GM21619 (cell line): ENCODE measurements at regions not wholly inside any gene's neighbourhood (a gene's known extent, or its start where the extent isn't known, plus 50 kb on each side); places are given as distances from the start of the nearest gene placed in this dataset.

ENCODE experiments used
- ATAC-seq: cut with Tn5 transposase; IDR thresholded peaks from one replicate; pipeline ENCODE4 v1.9.1; 2021; ENCODE audit not compliant: unreplicated experiment

DNA sequence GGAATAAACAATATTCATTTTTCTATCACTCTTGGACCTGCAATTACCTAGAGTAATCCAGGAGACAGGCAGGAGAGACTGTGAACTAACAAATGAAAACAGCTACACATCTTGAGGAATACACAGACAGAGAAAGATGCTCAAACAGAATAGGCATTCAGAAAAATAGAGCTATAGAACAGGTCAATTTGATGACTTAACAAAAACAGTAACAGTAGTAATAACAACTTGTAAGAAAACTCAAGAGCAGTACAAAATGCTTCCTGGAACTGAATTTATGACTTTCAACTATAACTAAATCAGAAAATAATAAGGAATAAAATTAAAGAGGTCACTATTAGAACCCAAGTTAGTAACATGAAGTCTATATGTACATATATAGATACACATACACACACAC is 579.3 kb downstream of the TLR4 start:
- no peak for ATAC-seq

DNA sequence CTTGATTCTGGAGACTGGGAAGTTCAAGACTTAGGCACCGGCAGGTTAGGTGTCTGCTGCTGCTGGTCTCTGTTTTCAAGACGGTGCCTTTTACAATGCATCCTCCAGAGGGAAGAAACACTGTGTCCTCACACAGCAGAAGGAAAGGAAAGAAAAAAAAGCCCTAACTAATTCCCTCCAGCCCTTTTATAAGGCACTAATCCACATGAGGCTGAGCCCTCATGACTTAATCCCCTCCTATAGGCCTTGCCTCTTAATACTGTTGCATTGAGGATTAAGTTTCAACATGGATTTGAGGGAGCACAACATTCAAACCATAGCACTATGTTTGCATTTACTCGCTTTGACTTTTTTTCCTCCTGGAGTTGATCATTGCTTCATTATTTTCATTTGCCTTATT is 585.9 kb downstream of the TLR4 start:
- no peak for ATAC-seq

DNA sequence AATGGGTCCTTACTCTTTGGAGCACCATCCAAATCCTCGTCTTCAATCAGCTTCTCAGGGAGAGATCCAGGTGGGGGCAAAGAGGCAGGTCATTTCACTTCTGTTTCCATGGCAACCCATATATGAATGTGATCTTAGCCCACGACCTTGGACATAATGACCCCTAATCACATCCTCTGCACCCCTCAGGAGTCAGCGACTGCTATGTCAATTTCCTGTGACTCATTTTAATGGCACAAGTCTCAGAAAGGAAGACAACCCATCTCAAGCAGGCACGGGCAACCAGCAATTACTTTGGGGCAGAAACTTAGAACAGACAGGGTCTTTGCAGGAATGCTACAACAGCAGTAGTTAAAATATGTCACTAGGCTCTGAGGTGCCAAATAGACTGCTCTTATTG is 591.2 kb downstream of the TLR4 start:
- ATAC-seq: no peak

DNA sequence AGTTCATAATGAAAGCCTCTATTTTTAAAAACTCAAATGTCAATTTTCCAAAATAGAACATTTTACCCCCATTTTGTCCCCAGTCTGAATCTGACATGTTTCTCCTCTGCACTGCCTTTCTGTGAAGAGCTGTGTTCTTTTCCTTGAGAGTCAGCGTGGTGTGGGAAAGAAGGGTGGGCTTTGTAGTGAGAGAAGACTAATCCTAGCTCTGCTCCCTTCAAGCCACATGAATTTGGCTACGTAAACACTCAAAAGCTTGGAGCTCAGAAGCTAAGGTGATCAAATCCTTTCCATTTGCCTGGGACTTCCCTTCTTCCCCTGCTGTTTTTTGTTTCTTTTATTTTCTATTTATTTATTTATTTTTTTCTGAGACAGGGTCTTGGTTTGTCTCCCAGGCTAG is 598.5 kb downstream of the TLR4 start:
- ATAC-seq: no peak

DNA sequence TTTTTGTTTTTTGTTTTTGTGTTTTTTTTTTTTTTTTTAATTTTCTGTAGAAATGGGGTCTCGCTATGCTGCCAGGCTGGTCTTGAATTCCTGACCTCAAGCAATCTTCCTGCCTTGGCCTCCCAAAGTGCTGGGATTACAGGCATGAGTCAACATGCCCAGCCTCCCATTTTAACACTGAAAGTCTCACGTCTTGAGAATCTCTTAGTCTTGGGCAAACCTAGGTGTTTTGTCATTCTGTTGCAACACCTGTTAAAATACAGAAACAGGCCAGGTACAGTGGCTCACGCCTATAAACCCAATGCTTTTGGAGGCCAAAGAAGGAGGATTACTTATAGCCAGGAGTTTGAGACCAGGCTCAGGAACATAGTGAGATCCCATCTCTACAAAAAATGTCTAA is 599.0 kb downstream of the TLR4 start:
- ATAC-seq: no peak

DNA sequence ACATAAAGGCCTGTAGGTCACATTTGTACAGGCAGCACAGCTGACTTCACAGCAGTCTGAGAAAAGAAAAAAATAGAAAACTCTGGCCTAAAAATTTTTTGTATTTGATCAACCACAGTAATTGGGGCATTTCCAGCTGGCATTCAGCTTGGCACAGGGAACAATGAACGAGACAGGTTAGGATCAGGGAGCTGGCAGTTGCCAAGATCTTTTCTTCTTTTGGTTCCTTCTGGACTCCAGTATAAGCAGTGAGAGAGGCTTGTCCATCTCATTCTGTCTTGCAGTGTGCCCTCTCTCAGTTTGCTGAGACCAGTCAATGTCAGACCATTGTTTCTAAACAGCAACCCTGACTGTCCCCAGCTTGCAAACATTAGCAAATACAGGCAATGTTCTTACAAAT is 601.1 kb downstream of the TLR4 start:
- ATAC-seq: no peak

DNA sequence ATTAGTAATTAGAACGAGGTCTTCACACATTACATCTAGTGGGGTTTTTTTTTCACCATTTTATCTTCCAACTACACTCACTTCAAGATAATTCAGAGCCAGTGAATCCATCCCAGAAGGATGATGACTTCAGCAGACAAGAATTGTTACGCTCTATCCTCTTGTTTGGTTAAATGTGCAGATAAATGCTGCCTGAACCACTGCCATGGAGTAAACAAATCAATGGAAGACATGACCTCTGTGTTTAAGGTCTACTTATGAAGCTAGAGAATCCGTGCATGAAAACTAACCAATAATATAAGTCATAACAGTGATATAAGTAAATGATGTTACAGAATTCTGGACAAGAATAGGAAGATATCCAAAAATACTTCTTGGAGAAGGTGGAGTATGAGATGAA is 602.6 kb downstream of the TLR4 start:
- ATAC-seq: no peak

DNA sequence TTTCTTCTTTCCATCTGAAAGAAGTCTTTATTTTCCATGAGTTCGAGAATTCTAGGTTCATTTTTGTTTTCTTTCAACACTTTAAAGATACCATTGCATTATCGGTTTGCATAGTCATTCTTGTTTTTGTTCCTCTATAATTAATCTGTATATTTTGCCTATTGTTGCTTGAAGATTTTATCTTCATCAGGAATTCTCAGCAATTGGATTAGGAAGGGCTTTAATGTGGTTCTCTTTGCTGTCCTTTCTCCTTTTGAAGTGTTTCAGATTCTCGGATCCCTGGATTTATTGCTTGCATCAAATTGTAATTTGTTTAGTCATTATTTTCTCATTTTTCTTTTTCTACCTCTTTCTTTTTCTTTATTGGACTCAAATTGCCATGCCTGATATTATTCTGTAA is 609.8 kb downstream of the TLR4 start:
- ATAC-seq: no peak

DNA sequence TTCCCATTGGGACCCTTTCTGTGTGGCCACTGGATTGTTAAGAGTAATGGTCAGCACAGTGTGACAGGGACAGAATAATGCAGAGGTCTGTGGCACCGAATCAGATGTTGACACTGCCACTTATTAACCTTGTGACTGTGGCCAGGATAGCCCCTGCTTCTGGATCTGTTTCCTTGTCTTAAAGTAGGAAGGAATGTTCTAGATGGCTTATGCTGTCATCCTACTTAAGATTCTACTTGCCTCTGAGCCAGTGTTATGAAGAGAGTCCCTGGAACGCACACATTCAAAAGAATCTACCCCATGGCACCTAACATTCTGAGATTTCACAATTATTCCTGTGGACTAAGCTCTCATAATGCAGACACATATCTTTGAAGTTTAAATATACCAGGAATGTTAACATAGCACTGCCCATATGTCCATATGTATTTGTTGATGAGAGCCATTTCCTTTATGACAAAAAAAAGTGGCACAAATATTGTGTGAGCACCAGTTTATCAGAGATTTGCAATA is 612.7 kb downstream of the TLR4 start:
- no peak for ATAC-seq

DNA sequence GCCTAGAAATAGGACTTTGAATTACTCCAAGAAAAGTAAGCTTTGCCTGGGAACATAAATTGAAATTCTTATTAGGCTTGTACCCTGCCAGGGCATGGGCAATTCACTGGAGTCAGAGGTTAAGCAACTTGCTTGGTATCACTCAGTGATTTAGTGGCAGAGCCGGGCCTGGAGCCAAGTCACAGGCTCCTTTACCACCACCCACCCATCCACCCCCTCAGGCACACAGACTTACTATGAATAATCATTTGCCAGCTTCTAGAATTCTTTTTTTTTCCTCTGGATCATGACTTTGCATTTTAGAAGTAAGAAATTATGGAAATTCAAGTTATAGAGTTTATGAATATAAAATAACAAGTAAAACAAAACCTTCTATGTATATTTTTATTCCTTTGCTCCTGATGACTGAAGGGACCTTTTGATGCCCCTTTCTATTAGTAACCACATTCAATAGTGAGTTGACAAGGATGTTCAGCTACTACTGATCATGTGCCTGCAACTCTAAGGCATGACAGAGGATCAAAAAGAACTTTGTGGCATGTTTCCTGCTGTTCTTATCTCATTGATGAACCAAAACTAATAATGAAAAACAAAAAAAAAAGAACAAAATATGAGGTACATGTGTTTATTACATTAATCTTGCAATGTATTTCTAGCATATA is 614.7 kb downstream of the TLR4 start:
- ATAC-seq: no peak

DNA sequence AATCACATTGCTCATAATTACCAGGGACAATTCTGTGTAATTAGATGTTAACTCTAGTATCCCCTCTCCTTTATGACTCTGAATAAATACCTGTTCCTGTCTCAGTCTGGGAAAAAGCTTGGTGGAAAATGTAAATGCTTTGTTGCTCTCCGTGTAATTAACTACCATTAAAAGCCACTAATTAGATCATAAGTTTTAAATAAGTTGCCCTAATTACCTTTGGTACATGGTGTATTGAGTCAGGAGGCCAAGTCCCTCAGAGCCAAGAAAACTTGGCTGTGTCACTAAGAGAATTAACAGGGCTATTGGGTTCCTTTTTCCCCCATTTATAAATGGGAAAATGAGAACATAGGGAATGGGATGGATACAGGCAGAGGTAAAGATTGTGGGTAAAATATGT is 617.6 kb downstream of the TLR4 start:
- no peak for ATAC-seq

DNA sequence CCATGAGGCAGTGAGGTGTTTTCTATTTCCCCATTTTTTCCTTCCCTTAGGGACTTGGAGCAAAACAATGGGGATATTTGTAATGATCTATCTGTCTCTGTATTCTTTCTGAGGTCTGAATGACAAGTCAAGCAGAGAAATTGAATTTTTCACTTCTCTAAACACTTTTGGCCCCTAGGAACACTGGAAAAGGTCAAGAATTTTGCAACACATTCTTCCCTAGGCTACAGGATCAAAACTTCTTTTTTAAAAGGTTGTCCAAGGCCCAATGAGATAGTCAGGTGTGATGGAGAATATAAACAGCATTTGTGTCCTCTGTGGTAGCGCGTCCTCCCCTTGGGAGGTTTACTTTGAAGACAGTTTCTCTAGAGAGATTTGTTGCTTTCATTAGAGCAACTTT is 620.5 kb downstream of the TLR4 start:
- no peak for ATAC-seq

DNA sequence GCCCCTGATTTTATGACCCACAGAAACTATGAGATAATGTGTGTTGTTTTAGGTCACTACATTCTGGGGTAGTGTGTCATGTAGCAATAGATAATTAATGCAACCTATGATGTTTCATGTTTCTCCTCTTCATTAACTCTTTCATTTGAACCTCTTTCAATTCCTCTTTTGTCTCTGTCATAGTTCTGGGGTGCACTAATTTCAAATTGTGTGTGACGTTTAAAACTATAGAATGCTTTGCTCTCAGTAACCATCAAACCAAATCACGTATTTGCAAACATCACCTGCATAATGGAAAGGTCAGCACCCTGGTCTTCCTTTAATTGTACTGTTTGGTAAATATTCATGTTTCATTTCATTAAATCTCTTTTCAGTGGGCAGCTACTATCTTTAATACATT is 621.6 kb downstream of the TLR4 start:
- no peak for ATAC-seq

DNA sequence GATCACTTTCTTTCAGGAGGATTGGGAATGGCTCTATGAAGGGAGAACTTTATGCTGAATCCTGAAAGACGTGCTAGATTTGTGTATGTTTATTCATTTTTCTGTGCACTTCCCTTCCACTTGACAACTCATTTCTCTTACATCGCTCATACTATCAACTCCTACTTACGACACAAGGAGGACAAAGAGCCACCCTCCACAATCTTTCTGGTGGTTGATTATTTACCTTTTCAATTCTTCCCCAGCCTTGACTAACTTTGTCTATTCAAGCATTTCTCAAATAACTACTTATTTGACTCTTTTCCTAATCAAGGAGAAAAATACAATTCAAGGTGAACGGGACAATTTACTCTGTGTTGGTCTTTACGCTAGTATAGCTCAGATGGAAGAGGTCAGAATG is 622.1 kb downstream of the TLR4 start:
- ATAC-seq: no peak

DNA sequence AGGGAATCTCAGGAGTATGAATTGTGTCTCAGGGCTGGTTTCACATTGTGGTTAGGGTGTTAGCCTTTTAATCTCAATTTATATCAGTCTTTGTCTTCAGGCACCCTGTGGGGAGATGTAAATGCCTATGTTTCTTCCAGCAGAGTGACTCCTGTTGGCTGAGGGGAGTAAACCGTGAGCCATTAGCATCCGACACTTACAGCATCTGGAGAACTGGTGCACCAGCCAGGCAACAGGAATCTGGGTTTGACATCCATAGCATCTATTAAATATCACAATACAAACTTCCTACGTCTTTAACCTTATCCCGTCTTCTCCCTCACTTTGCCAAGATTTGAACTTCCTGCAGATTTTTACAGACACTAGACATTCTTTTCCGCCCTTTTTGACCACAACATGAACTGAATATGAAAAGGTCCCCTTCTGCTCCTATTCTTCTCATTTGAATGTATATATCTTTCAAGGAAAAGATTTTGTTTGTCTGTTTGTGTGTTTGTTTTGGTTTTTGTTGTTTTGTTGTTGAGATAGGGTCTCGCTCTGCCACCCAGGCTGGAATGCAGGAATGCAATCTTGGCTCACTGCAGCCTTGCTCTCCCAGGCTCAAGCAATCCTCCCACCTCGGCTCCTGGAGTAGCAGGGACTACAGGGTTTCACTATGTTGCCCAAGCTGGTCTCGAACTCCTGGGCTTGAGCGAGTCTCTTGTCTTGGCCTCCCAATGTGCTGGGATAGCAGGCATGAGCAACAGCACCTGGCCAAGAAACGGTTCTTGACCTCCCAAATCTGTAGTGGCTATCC is 626.2 kb downstream of the TLR4 start:
- ATAC-seq: no peak

DNA sequence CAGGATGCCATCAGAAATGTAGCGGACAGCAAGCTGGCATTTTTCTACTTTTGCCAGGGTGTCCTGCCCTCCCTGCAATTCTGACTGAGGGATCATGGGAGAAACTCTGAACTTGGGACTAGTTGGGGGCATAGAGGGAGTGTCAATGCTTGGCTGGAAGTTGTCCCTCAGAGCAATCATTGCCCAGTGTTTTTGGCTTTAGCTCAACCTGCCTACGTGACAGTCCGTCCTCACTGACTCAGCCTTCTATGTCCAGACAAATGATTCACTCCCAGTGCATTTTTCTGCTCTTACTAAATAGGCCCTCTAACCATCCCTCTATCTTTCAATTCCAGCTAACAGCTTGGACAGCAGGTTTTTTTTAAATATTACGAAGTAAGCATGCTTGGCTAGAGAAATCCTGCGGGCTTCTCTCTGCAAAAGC is 627.4 kb downstream of the TLR4 start:
- no peak for ATAC-seq

DNA sequence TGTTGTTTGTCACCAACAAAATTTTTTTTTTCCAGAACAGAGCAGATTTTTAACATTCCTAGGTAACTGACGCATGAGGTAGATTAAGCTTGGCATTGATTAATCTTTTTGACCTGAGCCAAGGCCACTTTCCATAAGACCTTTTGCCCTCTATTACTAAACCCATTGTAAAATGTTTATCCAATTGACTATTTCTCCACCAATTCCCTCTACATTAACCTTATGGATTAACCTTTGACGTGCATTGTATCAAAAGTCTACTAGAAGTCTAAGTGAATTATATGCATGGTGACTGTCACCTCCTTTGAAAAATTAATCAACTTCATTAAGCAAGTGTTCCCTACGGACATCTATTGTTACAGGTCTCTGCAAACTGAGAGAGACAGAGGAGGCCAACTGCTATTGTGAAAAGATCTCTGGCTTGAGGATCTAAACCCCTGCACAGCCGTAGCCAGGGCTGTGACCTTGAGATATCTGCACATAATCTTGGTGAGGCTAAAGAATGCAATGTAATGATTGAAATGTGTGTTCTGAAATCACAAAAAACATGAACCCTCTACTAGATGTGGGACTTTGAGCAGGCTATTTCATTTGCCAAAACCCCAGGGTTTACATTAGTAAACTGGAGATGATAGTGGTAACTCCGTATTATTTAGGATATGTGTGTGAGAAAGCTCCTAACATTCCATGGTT is 632.2 kb downstream of the TLR4 start:
- no peak for ATAC-seq

DNA sequence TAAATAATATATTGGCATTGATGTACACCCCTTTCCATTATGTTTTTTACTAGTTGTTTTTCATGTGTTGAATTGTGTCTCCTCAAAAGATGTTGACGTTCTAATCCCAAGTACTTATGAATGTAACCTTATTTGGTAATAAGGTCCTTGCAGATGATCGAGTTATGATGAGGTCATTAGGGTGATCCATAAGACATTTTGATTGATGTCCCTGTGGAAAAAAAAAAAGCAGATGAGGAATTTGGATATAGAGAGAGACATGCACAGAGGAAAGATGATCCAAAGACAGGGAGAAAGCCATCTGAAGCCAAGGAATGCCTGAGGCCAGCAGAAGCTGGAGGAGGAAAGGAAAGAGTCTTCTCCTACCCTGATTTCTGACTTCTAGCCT is 632.7 kb downstream of the TLR4 start:
- ATAC-seq: no peak

DNA sequence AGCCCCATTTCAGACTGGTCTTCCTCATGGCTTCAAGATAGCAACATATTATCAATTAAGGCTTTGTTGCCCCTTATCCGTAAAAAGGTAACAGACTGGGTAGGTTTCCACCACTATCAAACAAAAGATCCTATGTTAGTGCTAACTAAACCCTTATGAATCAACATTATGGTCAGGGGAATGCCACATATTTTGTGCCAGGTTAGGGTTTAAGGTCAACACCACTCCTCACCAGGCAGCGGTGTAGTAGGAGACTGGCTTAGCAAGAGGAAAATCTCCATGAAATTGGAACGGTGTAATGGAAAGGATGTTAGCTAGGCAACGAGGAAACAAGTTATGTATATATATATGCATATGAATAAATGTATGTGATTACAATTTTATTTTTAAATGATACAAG is 655.8 kb downstream of the TLR4 start:
- ATAC-seq: no peak

DNA sequence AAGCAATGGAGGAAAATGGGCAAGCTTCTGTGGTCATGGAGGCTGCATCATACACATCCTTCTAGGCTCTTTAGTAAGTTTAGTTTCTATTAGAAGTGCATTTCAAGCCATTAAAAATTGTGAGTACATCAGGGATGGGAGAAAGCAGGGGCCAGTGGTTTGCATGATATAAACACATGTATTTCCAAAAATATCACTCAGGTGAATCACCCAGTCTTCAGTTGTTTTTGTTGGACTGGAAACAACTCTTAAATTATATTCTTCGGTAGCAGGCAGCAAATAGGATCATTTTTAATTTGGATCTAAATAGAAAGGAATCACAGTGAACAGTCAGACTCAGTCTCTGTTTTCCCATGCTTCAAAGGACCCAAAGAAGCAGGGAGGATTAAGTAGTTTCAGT is 657.9 kb downstream of the TLR4 start:
- ATAC-seq: no peak

DNA sequence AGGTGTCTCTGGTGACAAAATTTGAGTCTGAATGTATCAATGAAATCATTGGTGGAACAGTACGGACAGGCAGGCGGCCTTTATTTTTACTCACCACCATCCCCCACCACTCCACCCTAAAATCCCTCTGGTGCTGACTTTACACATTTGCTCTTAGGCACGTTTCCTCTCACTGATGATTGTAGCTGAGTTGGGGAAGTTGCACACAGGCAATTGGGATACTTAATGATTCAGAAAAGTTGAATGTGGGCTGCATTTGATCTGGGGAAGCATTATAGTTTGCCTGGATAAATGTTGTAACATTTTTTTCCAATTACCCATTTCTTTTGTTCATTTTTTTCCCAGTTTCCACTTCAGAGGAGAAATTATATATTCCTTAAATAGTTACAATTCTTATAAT is 658.4 kb downstream of the TLR4 start:
- ATAC-seq: no peak
